ENCODE measurements at regions not wholly inside any gene's neighbourhood (a gene's known extent, or its start where the extent isn't known, plus 50 kb on each side); places are given as distances from the start of the nearest gene placed in this dataset.

- CTCF ChIA-PET (ENCODE audit: unreplicated experiment): no interaction called here
- 0 out of 2 replicates have a peak, but pooled peaks cover 3% of the 10 kb centered on the region for H3K9me2 ChIP-seq (ENCODE audit: insufficient read depth, low read length)
- no peak overlapping the region for H2AFZ ChIP-seq (ENCODE audit: low read length)
- no peaks in the 10 kb centered on the region for H3K4me1 ChIP-seq (ENCODE audit: insufficient read depth, low read length, poor library complexity, severe bottlenecking)
- H4K20me1 ChIP-seq (ENCODE audit: insufficient read depth, low read length): no peaks in the 10 kb centered on the region
- TF ChIP-seq EZH2phosphoT487 (IDR thresholded peaks at IDR 0.05; ENCODE audit: borderline replicate concordance, low read depth, low read length) (no peak), CTCF (conservative IDR thresholded peaks at IDR 0.05; ENCODE audit: low read length) (no peak)
- intact Hi-C loops (cut with micrococcal nuclease; ENCODE audit: unreplicated experiment): no loop called here
- H3K27ac ChIP-seq (ENCODE audit: low read depth, low read length, poor library complexity, severe bottlenecking): no peak overlapping the region
- H3K9me3 ChIP-seq (ENCODE audit: low read length): no peaks in the 10 kb centered on the region
- no peak for DNase-seq (ENCODE audit: low spot score)
- no peak overlapping the region for H3K4me2 ChIP-seq (ENCODE audit: low read length)
- no peaks in the 10 kb centered on the region for H3K79me2 ChIP-seq (ENCODE audit: insufficient read depth, low read depth, low read length)
- H3K36me3 ChIP-seq (ENCODE audit: insufficient read depth, low read length): no peaks in the 10 kb centered on the region
- no TSS peak for BruUV-seq (replicated peaks)
- POLR2A ChIA-PET: interaction anchor here (0.6 kb wide), 1 partner anchor 105 kb away, joined by 3 read pairs; no protein-coding TSS in a partner anchor
- no peak overlapping the region for H3K4me3 ChIP-seq (ENCODE audit: low read depth, low read length, poor library complexity, severe bottlenecking)
These were observed 376.3 kb downstream of the PIK3R1 start for GRCh38 chr5:68591850-68592249.

- no peaks in the 10 kb centered on the region for H4K20me1 ChIP-seq (ENCODE audit: insufficient read depth, low read length)
- ChIA-PET POLR2A (interaction anchor here (0.9 to 1.0 kb wide), 2 partner anchors 16 to 94 kb away, joined by 3 to 4 read pairs; no protein-coding TSS in a partner anchor), CTCF (ENCODE audit: unreplicated experiment) (no interaction called here)
- no peak for DNase-seq (ENCODE audit: low spot score)
- TF ChIP-seq CTCF (conservative IDR thresholded peaks at IDR 0.05; ENCODE audit: low read length) (no peak), EZH2phosphoT487 (IDR thresholded peaks at IDR 0.05; ENCODE audit: borderline replicate concordance, low read depth, low read length) (no peak)
- no peaks in the 10 kb centered on the region for H3K9me2 ChIP-seq (ENCODE audit: insufficient read depth, low read length)
- H3K9me3 ChIP-seq (ENCODE audit: low read length): no peaks in the 10 kb centered on the region
- H3K27ac ChIP-seq (ENCODE audit: low read depth, low read length, poor library complexity, severe bottlenecking): no peak overlapping the region
- H3K79me2 ChIP-seq (ENCODE audit: insufficient read depth, low read depth, low read length): no peaks in the 10 kb centered on the region
- no peak overlapping the region for H3K4me2 ChIP-seq (ENCODE audit: low read length)
- no peaks in the 10 kb centered on the region for H3K4me1 ChIP-seq (ENCODE audit: insufficient read depth, low read length, poor library complexity, severe bottlenecking)
- no peak overlapping the region for H2AFZ ChIP-seq (ENCODE audit: low read length)
- H3K4me3 ChIP-seq (ENCODE audit: low read depth, low read length, poor library complexity, severe bottlenecking): no peak overlapping the region
- H3K36me3 ChIP-seq (ENCODE audit: insufficient read depth, low read length): no peaks in the 10 kb centered on the region
- intact Hi-C loops (cut with micrococcal nuclease; ENCODE audit: unreplicated experiment): no loop called here
- no TSS peak for BruUV-seq (replicated peaks)
These were observed 376.8 kb downstream of the PIK3R1 start for GRCh38 chr5:68592351-68592750.

- TF ChIP-seq EZH2phosphoT487 (IDR thresholded peaks at IDR 0.05; ENCODE audit: borderline replicate concordance, low read depth, low read length) (no peak), CTCF (conservative IDR thresholded peaks at IDR 0.05; ENCODE audit: low read length) (no peak)
- no peak overlapping the region for H2AFZ ChIP-seq (ENCODE audit: low read length)
- POLR2A ChIA-PET: interaction anchor here (0.6 to 1.0 kb wide), 5 partner anchors 15 to 425 kb away, joined by 3 to 4 read pairs (median 3); no protein-coding TSS in a partner anchor
- H3K79me2 ChIP-seq (ENCODE audit: insufficient read depth, low read depth, low read length): no peaks in the 10 kb centered on the region
- H3K9me3 ChIP-seq (ENCODE audit: low read length): no peaks in the 10 kb centered on the region
- H3K4me3 ChIP-seq (ENCODE audit: low read depth, low read length, poor library complexity, severe bottlenecking): no peak overlapping the region
- no peaks in the 10 kb centered on the region for H3K9me2 ChIP-seq (ENCODE audit: insufficient read depth, low read length)
- intact Hi-C loops (cut with micrococcal nuclease; ENCODE audit: unreplicated experiment): no loop called here
- CTCF ChIA-PET (ENCODE audit: unreplicated experiment): no interaction called here
- no peak overlapping the region for H3K4me2 ChIP-seq (ENCODE audit: low read length)
- H3K4me1 ChIP-seq (ENCODE audit: insufficient read depth, low read length, poor library complexity, severe bottlenecking): no peaks in the 10 kb centered on the region
- no peak for DNase-seq (ENCODE audit: low spot score)
- no TSS peak for BruUV-seq (replicated peaks)
- H3K27ac ChIP-seq (ENCODE audit: low read depth, low read length, poor library complexity, severe bottlenecking): no peak overlapping the region
- no peaks in the 10 kb centered on the region for H3K36me3 ChIP-seq (ENCODE audit: insufficient read depth, low read length)
- H4K20me1 ChIP-seq (ENCODE audit: insufficient read depth, low read length): no peaks in the 10 kb centered on the region
These were observed 377.7 kb downstream of the PIK3R1 start for GRCh38 chr5:68593211-68593671.
